Myocyte (in vitro differentiated cells): ENCODE measurements at regions not wholly inside any gene's neighbourhood (a gene's known extent, or its start where the extent isn't known, plus 50 kb on each side); places are given as distances from the start of the nearest gene placed in this dataset.

Experiments used
- DNase-seq: peaks from one replicate; pipeline ENCODE4 v3.0.0-alpha.2; 2012; ENCODE audit warnings: low read depth

DNA sequence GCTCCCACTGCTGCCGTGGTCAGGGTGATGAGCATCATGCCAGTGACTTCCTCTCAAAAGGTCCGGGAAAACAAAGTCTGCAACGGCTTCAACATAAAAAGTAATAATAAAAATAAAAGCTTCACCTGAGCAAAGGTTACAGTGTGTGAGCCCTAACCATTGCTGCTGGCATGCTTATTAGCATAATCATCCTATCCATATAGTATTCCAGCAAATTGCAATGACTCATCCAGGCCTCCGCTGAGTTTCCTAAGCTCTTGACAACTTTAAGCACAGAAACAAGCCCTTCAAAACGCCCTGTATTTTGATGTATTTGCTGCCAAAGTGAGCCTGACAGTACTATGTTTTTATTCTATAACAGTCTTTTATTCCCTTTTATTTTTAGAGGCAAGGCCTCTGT lies 100.5 kb downstream of the AASDH start:
- no peak for DNase-seq

DNA sequence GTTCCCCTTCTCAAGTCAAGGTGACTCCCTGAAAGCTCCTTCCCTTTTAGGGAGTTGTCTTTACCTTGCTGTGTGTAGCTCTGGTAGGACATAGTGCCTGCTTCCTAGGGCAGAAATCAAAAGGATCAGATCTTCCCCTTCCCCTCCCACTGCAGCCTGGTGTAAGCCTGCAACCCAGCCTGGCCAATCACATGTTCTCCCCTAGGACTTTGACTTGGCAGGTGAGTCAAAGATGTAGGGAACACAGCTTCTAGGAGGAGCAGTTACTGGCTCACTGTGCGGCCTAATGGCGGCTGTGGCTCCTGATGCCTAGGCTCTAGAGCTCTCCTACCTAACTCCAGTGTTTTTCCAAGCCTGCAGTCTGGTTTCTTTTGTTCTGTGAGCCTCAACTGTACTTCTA lies 103.9 kb downstream of the AASDH start:
- no peak for DNase-seq

DNA sequence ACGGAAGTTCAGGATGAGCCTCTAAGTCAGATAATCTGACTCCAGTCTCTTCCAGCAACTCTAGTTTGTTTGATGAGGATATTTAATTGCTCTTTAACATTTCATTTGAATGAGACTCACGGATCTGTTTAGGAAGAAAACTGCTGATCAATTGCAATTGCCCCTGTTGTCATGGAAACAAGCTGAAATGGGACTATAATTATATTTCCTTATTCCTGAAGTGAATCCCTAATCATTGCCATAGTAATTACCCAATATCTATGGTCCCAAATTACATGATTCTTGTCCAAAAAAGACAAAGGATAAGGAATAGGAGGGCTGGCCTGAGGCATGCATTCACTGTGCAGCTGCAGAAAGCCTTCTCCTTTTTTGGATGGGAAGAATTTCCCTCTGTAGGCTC lies 105.3 kb downstream of the AASDH start:
- DNase-seq = no peak

DNA sequence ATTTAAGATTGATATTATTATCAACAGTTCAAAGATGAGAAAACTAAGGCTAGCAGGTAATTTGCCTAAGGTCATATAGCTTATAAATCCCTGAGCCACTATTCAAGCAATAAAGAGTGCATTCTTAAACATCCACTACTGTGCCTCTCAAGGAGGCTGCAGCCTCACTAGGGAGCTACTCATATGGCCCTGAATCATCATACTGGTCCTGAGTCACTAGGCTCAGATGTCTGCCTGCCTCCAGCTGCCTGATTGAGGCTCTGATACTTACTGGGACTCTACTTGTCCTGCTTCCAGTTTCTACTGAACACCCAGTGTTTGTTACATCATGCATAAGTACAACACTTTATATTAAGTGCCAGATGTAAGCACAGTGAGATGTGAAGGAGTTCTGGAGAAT lies 110.7 kb downstream of the AASDH start:
- no peak for DNase-seq

DNA sequence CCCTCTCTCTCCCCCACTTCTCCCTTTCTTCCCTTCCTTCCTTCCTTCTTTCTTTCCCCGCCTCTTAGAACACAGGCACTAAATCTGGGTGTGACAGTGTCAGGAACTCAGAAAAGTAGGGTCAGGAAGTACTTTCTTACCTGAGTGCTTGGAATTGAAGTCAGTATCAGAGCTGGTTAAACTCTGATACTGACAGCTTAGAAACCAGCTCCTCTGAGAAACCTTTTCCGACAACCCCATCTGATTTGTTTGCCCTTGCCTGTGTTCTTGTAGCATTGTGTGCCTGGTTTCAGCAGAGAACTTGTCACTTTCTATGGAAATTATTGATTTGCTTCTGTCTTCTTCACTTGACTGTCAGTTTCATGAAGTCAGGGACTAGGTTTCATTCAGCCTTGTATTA lies 113.9 kb downstream of the AASDH start:
- no peak for DNase-seq

DNA sequence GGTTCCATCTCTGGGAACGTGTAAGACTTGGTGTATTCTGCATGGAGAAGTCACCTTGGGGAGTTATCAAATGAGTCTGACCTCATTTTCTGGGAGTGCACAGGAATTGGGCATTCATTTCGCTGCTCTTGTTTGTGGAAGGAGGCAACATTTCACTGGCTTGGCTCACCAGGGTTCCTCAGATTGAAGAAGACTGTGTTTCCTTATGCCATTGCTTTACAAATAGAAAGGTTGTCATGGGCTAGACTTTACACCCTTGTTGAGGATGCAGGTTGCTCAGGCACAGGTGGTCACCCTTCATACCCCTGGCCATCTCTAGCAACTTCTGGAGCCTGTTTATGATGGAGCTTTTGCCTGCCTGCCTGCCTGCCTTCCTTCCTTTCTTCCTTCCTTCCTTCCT lies 114.4 kb downstream of the AASDH start:
- no peak for DNase-seq

DNA sequence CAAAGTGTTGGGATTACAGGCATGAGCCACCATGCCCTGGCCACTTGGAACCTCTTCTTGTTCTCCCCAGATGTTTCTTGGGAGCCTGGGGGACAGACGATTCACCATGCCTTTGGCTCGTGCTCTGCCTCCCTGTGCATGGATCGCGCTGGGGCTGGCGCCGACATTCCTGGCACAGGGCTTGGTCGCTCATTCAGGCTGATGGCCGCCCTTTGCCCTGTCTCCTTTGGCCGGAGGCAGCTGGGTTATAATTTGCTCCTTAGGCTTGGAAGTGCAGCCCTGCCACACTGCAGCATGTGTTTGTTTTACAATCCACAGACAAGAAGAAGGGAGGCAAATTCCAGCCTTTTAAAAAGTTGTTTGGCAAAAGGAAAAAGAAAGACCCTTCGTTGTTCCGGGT lies 115.3 kb downstream of the AASDH start:
- DNase-seq = no peak

DNA sequence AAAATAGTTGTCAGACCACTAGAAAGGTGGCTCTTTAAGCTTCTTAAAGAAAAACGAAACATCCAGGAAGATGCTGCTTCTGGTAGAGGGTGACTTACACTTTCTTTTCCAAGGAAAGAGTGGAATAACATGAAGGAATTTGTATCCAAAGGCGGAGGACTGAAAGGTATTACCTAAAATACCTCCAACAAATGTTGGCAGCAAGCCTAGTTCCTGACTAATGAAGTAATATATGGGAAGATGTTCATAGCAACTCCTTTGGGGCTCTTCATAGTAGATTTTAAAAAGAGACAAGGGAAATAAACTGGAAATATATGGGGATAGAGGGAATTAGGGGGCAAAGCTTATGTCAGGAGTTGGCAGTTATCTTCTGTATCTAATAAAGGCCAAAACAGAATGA lies 116.2 kb downstream of the AASDH start:
- no peak for DNase-seq

DNA sequence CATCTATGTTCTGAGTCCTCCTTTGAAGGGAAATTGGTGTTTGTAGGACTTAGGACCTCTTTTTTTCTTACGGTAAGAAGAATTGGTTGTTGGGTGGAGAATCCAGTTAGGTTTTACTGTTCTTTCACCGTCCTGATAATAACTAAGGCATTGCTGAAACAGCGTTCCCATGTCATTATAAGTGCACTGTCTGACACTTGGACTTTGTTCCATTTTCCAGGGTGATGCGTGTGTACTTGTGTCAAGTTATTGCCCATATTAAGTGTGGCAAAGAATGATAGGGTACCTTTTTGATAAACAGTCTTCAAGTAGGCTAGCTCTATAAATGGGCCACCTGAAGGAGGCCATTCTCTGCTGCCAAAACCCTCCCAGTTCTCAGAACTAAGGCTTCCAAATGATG lies 119.7 kb downstream of the AASDH start:
- no peak for DNase-seq

DNA sequence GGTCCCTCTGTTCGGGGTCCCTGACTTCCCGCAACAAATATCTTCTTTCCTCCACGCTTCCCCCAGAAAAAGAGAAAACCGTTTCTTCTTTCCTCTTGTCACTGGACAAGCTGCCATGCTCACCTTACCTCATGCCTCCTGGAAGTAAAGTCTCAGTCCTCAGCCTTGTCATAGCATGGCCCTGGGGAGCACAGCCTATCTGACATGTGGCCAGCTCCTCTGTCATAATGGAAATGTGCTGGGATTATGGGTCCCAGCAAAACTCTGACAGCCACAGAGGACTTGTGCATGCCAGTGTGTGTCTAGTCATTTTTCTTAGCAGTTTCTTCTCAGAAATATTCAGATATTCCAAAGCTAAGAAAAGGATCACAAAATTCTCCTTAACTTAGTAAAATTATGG lies 122.4 kb downstream of the AASDH start:
- DNase-seq = no peak

DNA sequence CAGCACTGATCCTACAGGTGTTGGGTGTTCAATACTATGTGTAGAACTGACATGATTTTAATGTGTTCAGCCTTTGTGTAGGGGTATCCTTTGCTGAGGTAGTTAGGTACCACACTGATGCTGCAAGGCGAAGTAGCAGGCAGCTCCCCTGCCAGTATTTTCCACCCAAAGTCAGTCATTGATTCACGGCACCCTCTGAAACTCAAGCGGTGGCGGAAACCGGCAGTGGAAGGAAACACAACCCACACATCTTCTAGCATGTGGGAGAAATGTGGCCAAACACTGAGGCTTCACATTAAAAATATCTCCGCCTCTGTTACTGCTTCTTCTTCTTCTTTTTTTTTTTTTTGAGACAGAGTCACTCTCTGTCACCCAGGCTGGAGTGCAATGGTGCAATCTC lies 126.3 kb downstream of the AASDH start:
- no peak for DNase-seq

DNA sequence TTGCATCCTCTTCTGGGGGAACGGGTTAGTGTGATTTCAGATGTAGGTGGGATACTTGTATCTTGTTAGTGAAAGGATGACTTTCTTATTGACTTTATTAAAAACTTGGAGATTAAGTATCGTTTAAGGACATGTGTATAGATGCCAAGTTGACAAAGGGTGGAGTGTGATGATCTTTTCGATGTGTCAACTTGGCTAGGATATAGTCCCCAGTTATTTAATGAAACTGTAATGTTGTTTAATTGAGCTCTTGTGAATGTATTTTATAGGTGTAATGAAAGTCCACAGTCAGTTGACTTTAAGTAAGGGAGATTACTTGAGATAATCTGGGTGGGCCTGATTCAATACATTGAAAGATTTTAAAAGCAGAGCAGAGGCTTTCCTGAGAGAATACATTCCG lies 127.0 kb downstream of the AASDH start:
- no peak for DNase-seq

DNA sequence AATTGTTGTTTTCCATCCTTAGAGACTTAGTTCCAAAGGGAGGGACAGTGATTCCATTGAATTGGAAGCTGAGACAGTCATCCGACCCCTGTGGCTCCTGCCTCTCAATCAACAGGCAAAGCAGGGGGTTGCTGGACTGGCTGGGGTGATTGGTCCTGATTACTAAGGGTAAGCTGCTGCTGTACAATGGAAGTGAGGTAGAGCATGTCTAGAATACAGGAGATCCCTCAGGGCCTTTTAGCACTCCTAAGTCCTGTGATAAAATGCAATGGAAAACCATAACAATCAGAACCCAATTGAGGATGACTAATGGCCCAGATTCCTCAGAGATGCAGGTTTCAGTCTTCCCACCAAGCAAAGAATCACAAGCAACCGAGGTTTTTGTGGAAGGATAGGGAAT lies 127.6 kb downstream of the AASDH start:
- DNase-seq = no peak

DNA sequence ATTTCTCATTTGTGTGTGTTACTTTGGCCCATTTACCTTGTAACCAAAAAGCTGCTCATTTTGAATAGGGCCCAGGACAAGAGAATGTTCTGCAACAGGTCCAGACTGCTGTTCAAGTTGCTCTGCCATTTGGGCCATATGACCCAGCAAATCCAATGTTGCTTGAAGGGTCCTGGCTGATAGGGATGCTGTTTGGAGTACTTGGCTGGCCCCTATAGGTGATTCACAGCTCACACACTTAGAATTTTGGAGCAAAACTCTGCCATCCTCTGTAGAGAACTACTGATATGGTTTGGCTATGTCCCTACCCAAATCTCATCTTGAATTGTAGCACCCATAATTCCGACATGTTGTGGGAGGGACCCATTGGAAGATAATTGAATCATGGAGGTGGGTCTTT lies 131.5 kb downstream of the AASDH start:
- DNase-seq = no peak

DNA sequence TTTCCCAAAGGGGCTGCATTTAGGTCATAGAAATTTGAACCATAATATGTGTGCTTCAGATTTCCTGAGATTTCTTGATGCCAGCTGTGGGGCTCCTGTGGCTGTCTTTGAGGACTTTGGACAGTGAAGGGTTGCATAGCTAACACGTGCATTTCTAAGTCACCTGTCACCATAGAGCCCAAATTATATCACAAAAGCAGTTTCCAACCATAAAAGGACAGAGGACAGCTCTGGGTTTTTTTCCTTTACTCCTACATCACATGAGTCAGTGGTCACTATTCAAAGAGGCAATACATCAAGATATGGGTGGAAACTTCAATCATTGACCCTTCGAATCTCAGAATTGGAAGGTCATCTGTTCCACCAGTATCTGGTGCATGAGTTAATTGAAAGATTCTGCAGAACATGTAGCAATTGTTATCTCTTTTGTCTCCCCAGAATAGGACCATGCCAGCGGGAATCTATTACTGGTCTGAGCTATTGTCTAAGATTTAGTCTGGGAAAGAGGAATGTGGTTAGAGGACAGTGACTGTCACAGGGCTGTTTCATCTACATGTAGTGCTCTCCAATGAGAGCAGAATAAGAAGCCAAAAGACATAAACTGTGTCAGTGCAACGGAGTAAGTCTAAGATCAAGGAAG lies 133.5 kb downstream of the AASDH start:
- no peak for DNase-seq

DNA sequence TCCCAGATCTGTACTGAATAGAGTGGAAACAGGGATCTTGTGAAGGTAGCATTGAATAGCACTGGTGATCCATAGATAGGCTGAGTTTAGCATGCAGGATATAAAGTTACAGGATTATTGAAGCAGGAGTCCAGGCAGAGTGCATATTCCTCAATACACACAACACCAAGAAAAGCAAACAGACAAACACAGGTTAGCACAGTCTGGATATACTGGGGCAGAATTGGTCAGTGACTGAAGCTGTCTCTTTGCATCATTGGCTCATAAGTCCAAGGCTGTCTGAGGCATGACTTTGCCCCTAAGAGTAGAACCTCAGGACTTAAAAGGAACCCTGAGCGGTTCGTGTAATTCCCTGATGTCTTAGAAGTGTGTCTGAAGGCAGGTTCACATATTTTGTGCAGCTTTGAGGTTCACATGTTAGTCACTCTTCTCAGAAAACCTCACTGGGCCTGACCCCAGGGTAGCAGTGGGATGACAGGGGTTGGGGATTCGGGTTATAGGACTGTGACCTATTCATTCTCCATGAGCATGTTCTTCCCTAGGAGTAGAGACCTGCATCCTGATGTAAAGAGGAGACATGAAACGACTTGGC lies 134.6 kb downstream of the AASDH start:
- DNase-seq = no peak

DNA sequence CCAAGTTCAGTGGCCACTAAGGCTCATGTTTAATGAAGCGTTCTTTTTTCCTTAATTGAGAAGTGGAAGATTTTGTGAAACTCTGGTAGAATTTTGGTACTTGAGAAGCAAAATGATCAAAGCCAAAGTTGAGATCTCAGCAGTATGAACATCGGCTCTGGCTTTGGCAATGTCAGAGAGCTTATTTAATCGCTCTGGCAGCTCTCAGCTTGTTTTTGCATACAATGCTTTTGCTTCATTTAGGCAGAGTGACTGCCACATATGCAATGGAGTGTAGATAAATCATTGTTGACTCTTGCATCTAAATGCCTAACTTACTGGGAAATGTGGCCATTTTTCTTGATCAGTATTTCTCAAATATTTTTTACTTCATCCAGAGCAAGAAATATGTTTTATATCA lies 135.7 kb downstream of the AASDH start:
- no peak for DNase-seq

DNA sequence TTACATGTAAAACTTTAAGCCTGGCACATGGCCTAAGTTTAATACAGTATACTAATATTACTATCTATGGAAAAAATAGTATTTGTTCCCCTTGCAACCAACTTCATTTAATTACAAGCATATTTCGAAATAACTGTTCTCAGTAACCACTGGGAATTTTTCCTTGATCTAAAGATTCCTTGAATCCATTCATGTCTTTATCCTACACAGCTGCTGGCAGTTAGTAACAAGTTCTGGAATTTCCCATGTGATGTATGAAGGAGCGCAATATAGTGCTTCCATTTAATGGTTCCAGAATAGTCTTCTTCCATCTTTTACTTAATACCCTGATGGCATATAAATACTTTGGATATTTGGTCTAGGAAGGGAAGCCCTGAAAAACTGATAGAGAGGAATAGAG lies 136.5 kb downstream of the AASDH start:
- DNase-seq = no peak

DNA sequence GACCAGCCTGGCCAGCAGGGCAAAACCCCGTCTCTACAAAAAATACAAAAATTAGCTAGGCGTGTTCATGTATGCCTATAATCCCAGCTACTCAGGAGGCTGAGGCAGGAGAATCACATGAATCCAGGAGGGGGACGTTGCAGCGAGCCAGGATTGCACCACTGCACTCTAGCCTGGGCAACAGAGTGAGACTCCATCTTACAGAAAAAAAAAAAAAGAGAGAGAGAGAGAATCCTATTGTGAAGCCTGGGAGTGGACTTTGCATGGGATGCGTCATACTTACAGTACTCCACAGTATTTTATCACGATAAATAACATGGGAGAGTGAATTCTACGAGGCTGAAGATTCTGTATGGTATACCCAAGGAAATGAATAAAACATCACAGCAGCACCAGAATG lies 139.6 kb downstream of the AASDH start:
- no peak for DNase-seq

DNA sequence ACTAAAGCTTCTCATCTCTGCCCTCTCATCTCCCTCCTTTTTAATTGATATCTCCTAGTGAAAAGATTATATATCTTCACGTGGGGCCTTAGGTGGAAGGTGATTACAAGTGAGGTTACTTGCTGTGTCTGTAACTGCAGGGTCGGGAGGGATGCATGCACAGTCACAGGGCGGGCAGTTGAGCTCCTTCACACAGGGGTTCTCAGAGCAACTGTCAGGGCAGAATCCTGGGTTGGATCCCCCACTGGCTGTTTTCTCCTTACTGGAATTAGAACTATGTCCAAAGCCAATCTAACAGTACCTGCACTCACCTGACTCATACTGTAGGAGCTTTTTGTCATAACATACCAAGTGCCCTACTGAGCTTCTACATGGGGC lies 141.1 kb downstream of the AASDH start:
- no peak for DNase-seq

DNA sequence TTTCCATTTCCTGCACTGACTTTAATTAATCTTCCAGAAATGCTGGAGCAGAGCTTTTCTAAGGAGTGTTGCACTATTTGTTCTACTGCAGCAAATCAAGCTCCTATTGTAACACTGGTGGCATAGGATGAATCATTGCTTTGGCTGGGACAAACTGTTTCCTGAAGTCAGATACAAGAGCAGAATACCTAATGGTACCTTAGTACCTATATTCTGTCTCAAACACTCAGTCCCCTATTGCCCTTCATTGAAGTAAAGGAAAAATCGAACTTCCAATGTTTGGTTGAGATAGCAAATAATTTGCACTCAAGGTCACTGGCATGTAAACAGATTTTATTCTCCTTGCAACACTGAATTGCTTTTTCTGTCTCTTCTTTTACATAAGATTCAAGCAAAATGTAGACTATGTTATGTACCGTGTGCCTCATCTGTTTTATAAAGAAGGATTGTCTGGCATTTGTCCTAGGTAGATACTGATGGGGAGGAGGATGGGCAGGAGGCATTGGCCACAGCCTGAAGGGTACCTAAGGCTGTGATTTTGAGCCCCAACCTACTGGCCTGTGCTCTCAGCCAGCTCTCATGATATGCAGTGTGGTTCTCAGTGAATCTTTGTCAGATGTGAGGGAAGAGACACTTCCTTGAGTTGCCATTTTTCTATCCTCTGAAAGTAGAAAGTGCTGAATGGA lies 141.6 kb downstream of the AASDH start:
- DNase-seq = no peak

DNA sequence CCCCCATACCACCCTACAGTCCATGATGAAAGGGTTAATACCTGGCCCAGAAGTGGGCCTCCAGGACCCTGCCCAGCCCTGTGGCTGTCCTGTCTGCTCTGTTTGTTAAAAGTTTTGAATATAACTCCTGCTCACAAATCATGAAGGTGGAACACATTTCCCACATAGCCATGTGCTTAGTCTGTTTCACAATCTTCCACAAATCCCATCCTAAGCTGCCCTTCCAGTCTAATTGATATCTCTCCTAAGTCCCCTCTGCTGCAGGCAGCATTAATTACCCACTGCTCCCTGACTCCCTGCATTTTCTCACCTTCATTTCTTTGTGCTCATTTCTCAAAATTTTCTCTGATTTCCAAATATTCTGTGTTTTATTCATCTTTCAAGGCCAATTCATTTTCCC lies 142.6 kb downstream of the AASDH start:
- DNase-seq = no peak

DNA sequence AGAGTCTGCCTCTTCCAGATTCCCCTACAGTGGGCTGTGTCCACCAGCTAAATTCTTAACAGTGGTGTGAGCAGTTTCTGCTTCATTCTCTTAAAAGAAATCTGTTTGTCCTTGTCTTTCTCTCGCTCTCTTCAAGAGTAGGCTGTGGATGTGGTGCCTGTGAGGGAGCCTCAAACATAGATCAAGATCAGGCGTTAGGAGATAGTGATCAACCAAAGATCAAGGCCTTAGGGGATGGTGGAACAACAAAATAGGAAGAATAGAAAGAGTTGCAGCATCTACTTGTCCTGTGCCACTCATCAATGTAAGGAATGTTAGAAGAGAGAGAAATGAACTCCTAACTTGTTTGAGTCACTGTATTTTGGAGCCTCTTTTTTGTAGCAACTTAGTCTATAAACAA lies 144.2 kb downstream of the AASDH start:
- DNase-seq = no peak
